ENCODE measurements at regions not wholly inside any gene's neighbourhood (a gene's known extent, or its start where the extent isn't known, plus 50 kb on each side); places are given as distances from the start of the nearest gene placed in this dataset.

DNA sequence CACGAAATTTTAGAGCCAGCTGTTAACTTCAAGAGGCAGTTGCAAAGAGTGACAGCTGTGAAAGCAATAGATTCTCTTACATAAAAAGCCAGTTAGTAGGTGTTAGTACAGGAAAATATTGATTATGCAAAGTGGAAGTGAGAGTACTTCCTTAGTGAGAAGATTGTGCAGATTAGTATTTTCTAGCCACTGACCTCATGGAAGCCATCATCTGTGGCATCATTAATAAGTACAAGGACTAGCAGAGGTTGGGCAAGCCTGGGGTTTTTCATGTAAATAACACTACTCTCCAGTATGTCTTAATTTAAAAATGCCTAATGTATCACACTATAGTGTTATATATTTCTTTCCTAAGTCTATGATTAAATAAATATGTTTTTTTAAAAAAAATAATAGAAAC lies 166.2 kb upstream of the DTNA start:
- H3K4me3 ChIP-seq = no peak overlapping the region
- no peaks in the 10 kb centered on the region for H3K27me3 ChIP-seq (ENCODE audit: insufficient read depth in 3 of 3, low read length in 2 of 3)
- no peaks in the 10 kb centered on the region for H3K9me3 ChIP-seq
- H3K4me1 ChIP-seq = peaks cover 10% of the 10 kb centered on the region
- H3K27ac ChIP-seq = no peak overlapping the region
- no peaks in the 10 kb centered on the region for H3K36me3 ChIP-seq (ENCODE audit: insufficient read depth in 1 of 2, low read depth in 1 of 2)
- no peak for ATAC-seq
- no peak for DNase-seq
- intact Hi-C loops (cut with DNase I) = no loop called here
- TF ChIP-seq, protein P1, sequence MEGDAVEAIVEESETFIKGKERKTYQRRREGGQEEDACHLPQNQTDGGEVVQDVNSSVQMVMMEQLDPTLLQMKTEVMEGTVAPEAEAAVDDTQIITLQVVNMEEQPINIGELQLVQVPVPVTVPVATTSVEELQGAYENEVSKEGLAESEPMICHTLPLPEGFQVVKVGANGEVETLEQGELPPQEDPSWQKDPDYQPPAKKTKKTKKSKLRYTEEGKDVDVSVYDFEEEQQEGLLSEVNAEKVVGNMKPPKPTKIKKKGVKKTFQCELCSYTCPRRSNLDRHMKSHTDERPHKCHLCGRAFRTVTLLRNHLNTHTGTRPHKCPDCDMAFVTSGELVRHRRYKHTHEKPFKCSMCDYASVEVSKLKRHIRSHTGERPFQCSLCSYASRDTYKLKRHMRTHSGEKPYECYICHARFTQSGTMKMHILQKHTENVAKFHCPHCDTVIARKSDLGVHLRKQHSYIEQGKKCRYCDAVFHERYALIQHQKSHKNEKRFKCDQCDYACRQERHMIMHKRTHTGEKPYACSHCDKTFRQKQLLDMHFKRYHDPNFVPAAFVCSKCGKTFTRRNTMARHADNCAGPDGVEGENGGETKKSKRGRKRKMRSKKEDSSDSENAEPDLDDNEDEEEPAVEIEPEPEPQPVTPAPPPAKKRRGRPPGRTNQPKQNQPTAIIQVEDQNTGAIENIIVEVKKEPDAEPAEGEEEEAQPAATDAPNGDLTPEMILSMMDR (IDR thresholded peaks at IDR 0.05) = no peak
- WGBS, 3 donors = 25 to 39% (median 29%) methylated on average over 1 of the region's 1 CpG

DNA sequence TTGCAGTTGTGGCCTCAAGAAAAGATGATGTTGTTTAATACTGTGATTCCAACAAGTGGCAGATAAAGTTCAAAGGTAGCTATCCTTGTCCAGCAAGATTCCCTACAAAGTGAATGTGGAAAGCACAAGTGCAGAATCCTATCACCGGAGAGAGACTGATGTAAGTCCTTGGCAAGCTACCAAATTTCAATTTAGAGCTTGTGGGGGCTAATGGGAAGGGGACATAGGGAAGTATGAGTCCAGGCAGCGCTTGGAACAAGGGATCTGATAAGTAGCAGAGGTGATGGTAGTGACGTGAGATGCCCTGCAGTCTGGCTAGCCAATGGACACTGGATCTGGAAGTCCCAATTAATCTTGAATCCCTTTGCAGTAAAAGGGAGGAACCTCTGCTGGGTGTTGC lies 165.2 kb upstream of the DTNA start:
- H3K9me3 ChIP-seq = no peaks in the 10 kb centered on the region
- H3K4me1 ChIP-seq = peaks cover 17% of the 10 kb centered on the region
- TF ChIP-seq, protein P1 (IDR thresholded peaks at IDR 0.05) = no peak
- intact Hi-C loops (cut with DNase I) = no loop called here
- H3K4me3 ChIP-seq = no peak overlapping the region
- DNase-seq = no peak
- no peaks in the 10 kb centered on the region for H3K27me3 ChIP-seq (ENCODE audit: insufficient read depth in 3 of 3, low read length in 2 of 3)
- no peaks in the 10 kb centered on the region for H3K36me3 ChIP-seq (ENCODE audit: insufficient read depth in 1 of 2, low read depth in 1 of 2)
- WGBS, 3 donors = 71 to 86% (median 84%) methylated on average over 3 of the region's 3 CpGs
- H3K27ac ChIP-seq = no peak overlapping the region
- no peak for ATAC-seq

DNA sequence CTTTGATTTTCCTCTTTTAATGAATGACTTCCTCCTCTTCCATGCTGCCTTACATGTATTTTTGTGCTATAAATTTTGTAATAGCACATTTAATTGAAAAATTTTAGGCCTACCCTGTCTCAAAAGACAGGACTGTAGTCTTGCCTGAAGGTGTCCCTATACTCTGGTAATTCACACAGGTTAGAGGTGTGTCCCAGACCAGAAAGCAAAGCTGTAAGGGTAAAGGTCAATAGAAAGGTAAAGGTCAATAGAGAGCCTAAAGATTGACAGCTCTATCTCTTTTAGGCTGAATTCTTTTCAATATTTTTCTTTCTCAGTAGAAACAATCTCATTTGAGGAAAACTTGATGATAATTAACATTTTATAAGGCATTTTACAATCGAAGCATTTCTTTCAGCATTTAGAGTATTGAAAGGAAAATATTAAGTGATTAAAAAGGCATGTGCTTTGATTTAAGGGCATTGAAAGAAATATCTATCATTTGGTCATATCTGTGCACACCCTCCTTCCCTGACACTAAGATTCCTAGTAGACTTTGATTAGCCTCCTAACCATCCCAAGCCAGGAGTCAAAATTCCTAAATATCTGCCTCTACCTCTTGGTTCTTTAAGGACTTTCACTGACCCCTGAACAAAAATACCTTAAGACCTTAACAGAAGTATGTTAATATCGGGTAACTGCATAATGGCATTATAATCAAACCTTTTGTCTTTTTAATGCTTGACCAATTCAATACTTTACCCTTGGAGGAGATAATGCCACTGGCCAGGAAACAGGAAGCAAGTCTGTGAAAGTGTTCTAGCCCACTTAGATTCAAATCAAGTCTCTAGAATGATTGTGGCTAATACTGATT lies 161.8 kb upstream of the DTNA start:
- peaks cover 29% of the 10 kb centered on the region for H3K4me1 ChIP-seq
- DNase-seq (no peak), ATAC-seq (no peak)
- H3K27me3 ChIP-seq (ENCODE audit: insufficient read depth in 3 of 3, low read length in 2 of 3) = no peaks in the 10 kb centered on the region
- intact Hi-C loops (cut with DNase I) = no loop called here
- H3K9me3 ChIP-seq = no peaks in the 10 kb centered on the region
- no peaks in the 10 kb centered on the region for H3K36me3 ChIP-seq (ENCODE audit: insufficient read depth in 1 of 2, low read depth in 1 of 2)
- H3K4me3 ChIP-seq = no peak overlapping the region
- TF ChIP-seq, protein P1 (IDR thresholded peaks at IDR 0.05) = no peak
- H3K27ac ChIP-seq = no peak overlapping the region
- 56 to 65% (median 60%) methylated on average over 2 of the region's 2 CpGs for WGBS, 3 donors

DNA sequence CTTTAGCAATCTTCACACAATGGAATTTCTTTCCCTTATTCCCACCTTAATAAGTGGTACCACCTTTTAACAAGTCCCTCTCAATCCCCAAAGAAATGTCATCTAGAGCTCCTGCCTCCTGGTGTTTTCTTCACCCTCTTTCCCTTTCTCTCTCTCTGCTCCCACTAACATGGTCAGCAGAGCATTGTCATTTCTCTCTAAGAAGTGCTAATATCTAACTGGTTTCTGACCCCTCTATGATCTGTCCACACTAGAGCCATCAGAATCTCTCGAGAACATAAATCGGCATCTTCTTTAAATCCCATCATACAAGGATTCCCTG lies 161.2 kb upstream of the DTNA start:
- H3K27me3 ChIP-seq (ENCODE audit: insufficient read depth in 3 of 3, low read length in 2 of 3) = no peaks in the 10 kb centered on the region
- DNase-seq = no peak
- TF ChIP-seq, protein P1 (IDR thresholded peaks at IDR 0.05) = no peak
- no peaks in the 10 kb centered on the region for H3K36me3 ChIP-seq (ENCODE audit: insufficient read depth in 1 of 2, low read depth in 1 of 2)
- no peaks in the 10 kb centered on the region for H3K9me3 ChIP-seq
- ATAC-seq = no peak
- H3K27ac ChIP-seq = no peak overlapping the region
- H3K4me1 ChIP-seq = peaks cover 29% of the 10 kb centered on the region
- WGBS, 3 donors = 72 to 81% (median 76%) methylated on average over 2 of the region's 2 CpGs
- no peak overlapping the region for H3K4me3 ChIP-seq
- intact Hi-C loops (cut with DNase I) = no loop called here

DNA sequence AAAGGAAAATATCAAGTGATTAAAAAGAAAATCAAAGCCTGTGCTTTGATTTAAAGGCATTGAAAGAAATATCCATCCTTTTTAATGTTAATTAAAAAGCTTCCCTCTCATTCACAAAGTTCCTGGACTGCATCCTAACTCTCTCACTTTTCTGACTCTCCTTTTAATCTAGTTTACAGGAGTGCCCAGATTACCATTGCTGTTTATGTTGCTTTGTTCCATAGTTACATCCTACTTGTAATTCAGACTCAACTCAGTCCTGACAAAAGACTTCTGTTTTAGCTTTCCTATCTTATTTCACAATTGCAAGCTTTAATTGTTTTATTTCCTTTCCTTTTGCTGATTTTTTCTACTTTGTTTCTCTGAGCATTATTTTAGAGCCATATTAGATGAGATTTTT lies 160.7 kb upstream of the DTNA start:
- H3K27me3 ChIP-seq (ENCODE audit: insufficient read depth in 3 of 3, low read length in 2 of 3) = no peaks in the 10 kb centered on the region
- H3K9me3 ChIP-seq = no peaks in the 10 kb centered on the region
- no peak overlapping the region for H3K4me3 ChIP-seq
- intact Hi-C loops (cut with DNase I) = no loop called here
- DNase-seq (no peak), ATAC-seq (no peak)
- H3K36me3 ChIP-seq (ENCODE audit: insufficient read depth in 1 of 2, low read depth in 1 of 2) = no peaks in the 10 kb centered on the region
- TF ChIP-seq, protein P1 (IDR thresholded peaks at IDR 0.05) = no peak
- peaks cover 29% of the 10 kb centered on the region for H3K4me1 ChIP-seq
- no peak overlapping the region for H3K27ac ChIP-seq

Measured in psoas muscle (tissue), 7 donors.